LNCAP (cell line): ENCODE measurements at regions not wholly inside any gene's neighbourhood (a gene's known extent, or its start where the extent isn't known, plus 50 kb on each side); places are given as distances from the start of the nearest gene placed in this dataset.

Experiments used
- TF ChIP-seq, protein P1 (sequence below): fragments of 450-650 bp; IDR thresholded peaks from 2 replicates; pipeline ENCODE4 v1.5.1; 2017; ENCODE audit warnings: mild to moderate bottlenecking

DNA sequence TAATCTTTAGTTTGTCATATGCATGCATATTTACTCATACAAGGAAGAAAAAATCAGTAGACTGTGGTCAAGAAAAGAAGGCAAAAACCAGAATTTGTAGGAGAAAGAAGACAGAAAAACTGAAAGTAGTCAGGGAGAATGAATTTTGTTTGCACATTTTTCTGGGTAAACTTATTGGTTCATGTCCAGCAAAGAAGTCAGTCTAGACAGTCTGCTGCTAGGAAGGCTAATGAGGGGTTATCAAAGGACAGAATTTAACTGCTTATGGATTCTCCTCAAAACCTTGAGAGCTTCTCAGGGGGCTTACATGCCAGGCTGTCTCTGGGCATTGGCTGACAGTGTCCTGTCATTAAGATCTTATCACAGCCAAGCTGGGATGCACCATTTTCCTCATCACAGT is 293.9 kb downstream of the RPAP3 start:
- TF ChIP-seq, protein P1, sequence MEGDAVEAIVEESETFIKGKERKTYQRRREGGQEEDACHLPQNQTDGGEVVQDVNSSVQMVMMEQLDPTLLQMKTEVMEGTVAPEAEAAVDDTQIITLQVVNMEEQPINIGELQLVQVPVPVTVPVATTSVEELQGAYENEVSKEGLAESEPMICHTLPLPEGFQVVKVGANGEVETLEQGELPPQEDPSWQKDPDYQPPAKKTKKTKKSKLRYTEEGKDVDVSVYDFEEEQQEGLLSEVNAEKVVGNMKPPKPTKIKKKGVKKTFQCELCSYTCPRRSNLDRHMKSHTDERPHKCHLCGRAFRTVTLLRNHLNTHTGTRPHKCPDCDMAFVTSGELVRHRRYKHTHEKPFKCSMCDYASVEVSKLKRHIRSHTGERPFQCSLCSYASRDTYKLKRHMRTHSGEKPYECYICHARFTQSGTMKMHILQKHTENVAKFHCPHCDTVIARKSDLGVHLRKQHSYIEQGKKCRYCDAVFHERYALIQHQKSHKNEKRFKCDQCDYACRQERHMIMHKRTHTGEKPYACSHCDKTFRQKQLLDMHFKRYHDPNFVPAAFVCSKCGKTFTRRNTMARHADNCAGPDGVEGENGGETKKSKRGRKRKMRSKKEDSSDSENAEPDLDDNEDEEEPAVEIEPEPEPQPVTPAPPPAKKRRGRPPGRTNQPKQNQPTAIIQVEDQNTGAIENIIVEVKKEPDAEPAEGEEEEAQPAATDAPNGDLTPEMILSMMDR = no peak

DNA sequence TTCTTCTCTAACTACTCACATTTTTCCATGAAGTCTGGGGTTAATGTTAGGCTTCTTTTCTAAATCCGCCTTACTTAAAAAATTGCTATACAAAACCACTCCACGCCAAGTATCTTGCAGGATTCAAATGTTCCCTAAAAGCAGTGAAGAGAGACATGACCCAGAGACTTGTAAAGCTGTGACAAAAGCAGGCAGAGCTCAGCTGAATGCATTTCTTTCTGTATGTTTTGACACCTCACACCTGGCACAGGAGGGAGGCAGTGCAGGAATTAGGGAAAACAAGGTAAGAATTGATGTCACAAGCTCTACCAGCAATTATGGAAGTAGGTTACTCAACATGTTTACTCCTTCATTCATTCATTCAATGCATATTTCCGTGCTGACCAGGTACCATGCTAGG is 295.0 kb downstream of the RPAP3 start:
- TF ChIP-seq, protein P1 = no peak

DNA sequence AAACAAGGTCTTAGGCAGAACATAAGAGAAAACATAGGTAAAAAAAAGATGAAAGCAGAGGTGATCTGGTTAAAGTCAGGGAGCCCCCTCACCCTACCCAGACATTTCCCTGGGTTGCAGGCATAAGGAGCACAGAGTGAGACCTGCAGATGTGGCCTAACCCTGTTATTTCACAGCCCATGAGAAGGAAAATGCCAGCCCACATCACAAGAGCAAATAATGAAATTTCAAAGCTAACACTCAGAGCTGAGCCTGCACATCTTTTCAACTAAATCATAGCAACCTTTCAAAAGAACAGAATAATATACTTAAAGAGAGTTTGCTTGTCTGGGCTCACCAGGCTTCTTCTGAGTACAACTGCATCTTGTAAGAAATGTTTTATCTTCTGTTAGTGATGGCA is 295.4 kb downstream of the RPAP3 start:
- TF ChIP-seq, protein P1 = no peak

DNA sequence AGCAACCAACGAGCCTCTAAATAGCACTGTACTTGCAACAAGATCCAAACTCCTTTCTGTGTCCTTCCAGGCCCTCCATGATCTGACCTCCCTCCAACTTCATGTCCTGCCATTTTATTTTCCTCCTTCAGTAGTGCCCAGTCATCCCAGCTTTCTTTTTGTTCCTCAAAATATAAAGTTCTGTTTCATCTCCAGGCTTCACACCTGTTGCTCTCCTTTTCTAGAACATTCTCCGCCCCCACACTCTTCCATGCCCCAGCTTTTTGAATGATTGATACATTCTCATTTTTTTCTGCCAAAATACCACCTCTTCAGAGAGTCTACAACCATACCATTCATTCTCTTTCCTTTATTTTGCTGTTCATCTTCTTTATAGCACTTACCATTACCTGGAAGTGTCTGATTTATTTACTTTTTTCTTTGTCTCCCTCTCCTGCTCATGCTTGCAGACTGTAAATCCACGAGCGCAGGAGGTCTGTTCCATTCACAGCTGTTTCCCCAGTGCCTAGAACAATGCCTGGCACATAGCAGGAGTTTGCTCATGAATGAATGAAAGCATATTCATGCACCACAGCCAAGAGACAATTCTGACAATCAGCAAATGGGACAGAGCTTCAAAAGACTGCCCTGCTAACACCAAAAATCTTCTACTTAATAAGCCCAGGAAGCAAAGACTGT is 296.4 kb downstream of the RPAP3 start:
- TF ChIP-seq, protein P1 = no peak

DNA sequence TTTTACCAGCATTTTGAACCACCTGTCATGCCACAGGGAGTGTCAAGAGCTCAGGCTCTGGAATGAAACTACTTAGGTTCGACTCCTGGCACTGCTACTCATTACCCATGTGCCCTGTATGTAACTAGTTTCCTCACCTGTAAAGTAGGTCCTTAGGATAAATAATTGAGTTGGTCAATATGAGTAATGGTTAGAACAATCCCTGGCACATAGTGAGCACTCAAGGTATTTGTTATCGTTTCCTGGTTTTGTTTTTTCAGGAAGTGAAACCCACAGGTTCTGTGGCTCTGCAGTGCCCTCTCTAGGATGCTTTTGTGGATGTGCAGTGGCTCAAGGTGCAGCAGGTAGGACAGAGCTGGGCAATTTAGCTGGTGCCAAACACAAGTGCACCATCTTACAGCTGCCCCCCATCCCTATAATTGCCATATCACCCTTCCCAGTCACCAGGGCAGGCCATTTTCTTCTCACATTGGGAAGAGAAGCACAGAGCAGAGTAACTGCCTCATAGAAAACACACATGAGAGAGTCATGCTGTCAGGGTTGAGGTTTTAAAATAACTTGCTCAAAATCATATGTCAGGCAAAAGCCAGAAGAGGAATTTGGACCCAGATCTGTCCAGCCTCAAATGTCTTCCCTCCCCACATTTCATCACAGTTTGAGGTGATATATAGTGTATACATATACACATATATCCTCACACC is 297.5 kb downstream of the RPAP3 start:
- TF ChIP-seq, protein P1 = peak; percentile 49; the same call in 1 of the 2 replicates

DNA sequence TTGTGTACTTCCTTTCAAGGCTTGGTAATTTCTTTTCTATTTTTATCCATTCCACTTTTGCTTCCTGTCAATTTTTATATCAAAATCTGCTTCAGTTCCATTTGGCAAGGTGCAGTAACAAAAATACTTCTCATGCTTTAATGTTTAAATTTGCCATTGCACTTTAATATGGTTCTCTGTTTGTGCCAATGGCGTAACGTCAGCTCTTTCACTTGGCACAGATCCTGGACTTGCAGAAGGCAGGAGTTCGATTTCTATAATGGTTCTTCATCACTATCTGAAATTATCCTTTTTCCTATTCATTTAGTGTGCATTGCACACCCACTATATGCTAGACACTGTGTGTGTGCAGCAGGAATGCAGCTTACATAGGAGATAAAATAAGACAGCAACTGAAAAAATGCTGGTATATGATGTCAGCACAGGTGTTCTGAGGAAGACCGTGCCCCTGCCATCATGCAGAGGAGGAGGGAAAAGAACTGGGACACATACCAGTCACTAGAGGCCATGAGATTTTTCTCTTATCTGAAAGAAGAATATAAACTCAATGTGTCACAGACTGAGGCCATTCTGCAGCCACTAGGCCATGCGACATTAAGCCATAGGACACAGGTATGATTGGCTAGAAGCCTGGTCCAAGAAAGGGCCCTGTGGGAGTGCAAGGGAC is 298.2 kb downstream of the RPAP3 start:
- TF ChIP-seq, protein P1 = no peak

DNA sequence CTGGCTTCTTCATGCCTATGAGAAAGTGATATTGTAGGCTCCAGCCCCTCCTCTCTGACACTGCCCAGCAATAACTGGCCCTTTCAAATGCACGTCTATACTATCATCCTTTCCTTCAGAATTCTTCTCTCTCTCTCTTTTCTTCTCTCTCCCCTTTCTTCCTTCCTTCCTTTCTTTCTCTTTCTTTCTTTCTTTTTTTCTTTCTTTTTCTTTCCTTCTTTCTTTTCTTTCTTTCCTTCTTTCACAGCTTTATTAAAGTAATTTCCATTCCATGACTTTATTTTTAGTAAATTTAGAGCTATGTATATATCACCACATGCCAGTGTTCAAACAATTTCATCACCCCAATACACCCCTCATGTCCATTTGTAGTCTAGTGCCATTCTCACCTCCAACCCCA is 302.1 kb downstream of the RPAP3 start:
- TF ChIP-seq, protein P1 = no peak
